ENCODE measurements at regions not wholly inside any gene's neighbourhood (a gene's known extent, or its start where the extent isn't known, plus 50 kb on each side); places are given as distances from the start of the nearest gene placed in this dataset.
A peak's percentile ranks its signal among the peaks of the same experiment; 100 is the strongest.

DNA sequence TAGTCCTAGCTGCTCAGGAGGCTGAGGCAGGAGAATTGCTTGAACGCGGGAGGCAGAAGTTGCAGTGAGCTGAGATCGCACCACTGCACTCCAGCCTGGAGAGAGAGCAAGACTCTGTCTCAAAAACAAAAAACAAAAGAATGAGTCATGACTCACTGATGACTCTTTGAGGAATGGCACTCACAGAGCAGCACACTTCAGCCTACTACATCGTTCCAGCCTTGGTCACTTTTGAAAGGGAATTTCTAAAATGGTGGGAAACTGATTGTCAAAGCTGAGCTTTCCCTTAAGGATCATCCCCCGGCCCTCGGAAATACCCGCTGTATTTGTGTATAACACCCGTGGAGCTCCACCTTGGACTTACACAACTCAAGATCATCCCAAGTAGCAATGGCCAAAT lies 217.3 kb upstream of the HS6ST1 start:
- TF ChIP-seq, protein P1, sequence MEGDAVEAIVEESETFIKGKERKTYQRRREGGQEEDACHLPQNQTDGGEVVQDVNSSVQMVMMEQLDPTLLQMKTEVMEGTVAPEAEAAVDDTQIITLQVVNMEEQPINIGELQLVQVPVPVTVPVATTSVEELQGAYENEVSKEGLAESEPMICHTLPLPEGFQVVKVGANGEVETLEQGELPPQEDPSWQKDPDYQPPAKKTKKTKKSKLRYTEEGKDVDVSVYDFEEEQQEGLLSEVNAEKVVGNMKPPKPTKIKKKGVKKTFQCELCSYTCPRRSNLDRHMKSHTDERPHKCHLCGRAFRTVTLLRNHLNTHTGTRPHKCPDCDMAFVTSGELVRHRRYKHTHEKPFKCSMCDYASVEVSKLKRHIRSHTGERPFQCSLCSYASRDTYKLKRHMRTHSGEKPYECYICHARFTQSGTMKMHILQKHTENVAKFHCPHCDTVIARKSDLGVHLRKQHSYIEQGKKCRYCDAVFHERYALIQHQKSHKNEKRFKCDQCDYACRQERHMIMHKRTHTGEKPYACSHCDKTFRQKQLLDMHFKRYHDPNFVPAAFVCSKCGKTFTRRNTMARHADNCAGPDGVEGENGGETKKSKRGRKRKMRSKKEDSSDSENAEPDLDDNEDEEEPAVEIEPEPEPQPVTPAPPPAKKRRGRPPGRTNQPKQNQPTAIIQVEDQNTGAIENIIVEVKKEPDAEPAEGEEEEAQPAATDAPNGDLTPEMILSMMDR (IDR thresholded peaks at IDR 0.05; ENCODE audit: low read length, missing control alignments) = no peak
- DNase-seq (ENCODE audit: low read depth) = peak; percentile 85
- no peak overlapping the region for H3K4me3 ChIP-seq (replicated peaks; ENCODE audit: low read depth, low read length)

GRCh38 chr2:128536925-128537620 lies 218.4 kb upstream of the HS6ST1 start:
- DNase-seq (ENCODE audit: low read depth) = peak; percentile 89
- TF ChIP-seq, protein P1 (IDR thresholded peaks at IDR 0.05; ENCODE audit: low read length, missing control alignments) = no peak
- no peak overlapping the region for H3K4me3 ChIP-seq (replicated peaks; ENCODE audit: low read depth, low read length)

DNA sequence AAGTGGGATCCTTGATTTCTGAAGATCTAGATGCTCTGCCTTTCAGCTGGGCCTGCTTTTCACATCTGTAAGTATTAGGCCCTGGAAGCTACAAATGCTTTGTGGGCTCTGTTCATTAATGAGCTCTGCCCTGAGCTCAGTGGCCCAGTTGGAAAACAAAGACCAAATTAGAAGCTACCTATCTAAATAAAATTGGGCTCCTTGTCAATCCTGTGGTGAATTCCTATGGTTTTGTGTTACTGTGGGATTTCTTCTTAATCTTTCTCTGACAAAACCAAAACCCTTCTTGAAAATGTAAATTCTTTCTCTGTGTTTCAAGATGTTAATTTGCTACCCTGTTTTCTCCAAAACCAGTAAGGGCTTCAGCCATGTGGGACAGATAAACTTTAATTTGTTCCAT lies 219.0 kb upstream of the HS6ST1 start:
- no peak overlapping the region for H3K4me3 ChIP-seq (replicated peaks; ENCODE audit: low read depth, low read length)
- TF ChIP-seq, protein P1 (IDR thresholded peaks at IDR 0.05; ENCODE audit: low read length, missing control alignments) = no peak
- DNase-seq (ENCODE audit: low read depth) = no peak

GRCh38 chr2:128538396-128538795 lies 219.7 kb upstream of the HS6ST1 start:
- TF ChIP-seq, protein P1 (IDR thresholded peaks at IDR 0.05; ENCODE audit: low read length, missing control alignments) = no peak
- no peak overlapping the region for H3K4me3 ChIP-seq (replicated peaks; ENCODE audit: low read depth, low read length)
- no peak for DNase-seq (ENCODE audit: low read depth)

GRCh38 chr2:128540670-128541069 lies 222.0 kb upstream of the HS6ST1 start:
- no peak for DNase-seq (ENCODE audit: low read depth)
- TF ChIP-seq, protein P1 (IDR thresholded peaks at IDR 0.05; ENCODE audit: low read length, missing control alignments) = no peak
- H3K4me3 ChIP-seq (replicated peaks; ENCODE audit: low read depth, low read length) = no peak overlapping the region

DNA sequence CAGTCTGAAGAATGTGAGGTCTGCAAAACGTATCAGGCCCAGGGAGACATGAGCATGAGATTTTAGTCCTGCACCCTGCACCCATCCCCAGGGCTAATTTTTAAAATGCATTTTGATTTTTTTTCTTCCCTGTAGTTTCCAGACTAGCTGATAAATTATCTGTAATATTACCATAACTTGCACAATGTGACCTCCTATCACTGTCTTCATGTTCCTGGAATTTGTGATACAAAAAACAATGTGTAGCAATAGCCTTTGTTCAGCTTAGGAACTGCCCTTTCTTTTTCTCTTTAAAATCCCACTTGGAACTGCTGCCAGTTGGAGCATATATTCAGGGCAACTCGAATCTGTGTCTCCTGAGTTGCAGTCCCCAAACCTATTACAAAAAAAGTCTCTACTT lies 222.8 kb upstream of the HS6ST1 start:
- TF ChIP-seq, protein P1 (IDR thresholded peaks at IDR 0.05; ENCODE audit: low read length, missing control alignments) = no peak
- H3K4me3 ChIP-seq (replicated peaks; ENCODE audit: low read depth, low read length) = no peak overlapping the region
- peak; percentile 63 for DNase-seq (ENCODE audit: low read depth)

- no peak overlapping the region for H3K4me3 ChIP-seq (replicated peaks; ENCODE audit: low read depth, low read length)
- DNase-seq (ENCODE audit: low read depth) = no peak
- TF ChIP-seq, protein P1 (IDR thresholded peaks at IDR 0.05; ENCODE audit: low read length, missing control alignments) = no peak
Measured at GRCh38 chr2:128543036-128543435, 224.4 kb upstream of the HS6ST1 start.
